Inflammatory macrophage (primary cell): ENCODE measurements at regions not wholly inside any gene's neighbourhood (a gene's known extent, or its start where the extent isn't known, plus 50 kb on each side); places are given as distances from the start of the nearest gene placed in this dataset.
"Not testable (repeated sequence)": the region's sequence is repeated elsewhere in the genome, so short reads cannot be mapped to it uniquely, and the experiment has no call there.

ENCODE experiments used
- DNase-seq, 2 donors: peaks; one replicate each; pipeline ENCODE4 v3.0.0-alpha.2; 2020 to 2022

GRCh38 chr5:91315701-91316100 lies 67.4 kb downstream of the ARRDC3 start:
- DNase-seq = peak in 1 of 2 donors; percentile 23

- DNase-seq = peak; percentile 97
Observed at GRCh38 chr5:91313757-91314673, 69.1 kb downstream of the ARRDC3 start.

- DNase-seq = no peak
Observed at GRCh38 chr5:91312698-91313097, 70.4 kb downstream of the ARRDC3 start.

- DNase-seq = peak; percentile 88
Observed at GRCh38 chr5:91311697-91312501, 71.2 kb downstream of the ARRDC3 start.

GRCh38 chr5:91311168-91311696 lies 71.9 kb downstream of the ARRDC3 start:
- no peak for DNase-seq

GRCh38 chr5:91308157-91308556 lies 75.0 kb downstream of the ARRDC3 start:
- not testable (repeated sequence) for DNase-seq

- DNase-seq = no peak
Observed at GRCh38 chr5:91307048-91307447, 76.1 kb downstream of the ARRDC3 start.

- no peak for DNase-seq
Observed at GRCh38 chr5:91306497-91306896, 76.6 kb downstream of the ARRDC3 start.

- no peak for DNase-seq
Observed at GRCh38 chr5:91305640-91306039, 77.5 kb downstream of the ARRDC3 start.

- not testable (repeated sequence) for DNase-seq
Observed at GRCh38 chr5:91304015-91304414, 79.1 kb downstream of the ARRDC3 start.

GRCh38 chr5:91302958-91303357 lies 80.2 kb downstream of the ARRDC3 start:
- DNase-seq = no peak

GRCh38 chr5:91302305-91302704 lies 80.8 kb downstream of the ARRDC3 start:
- no peak for DNase-seq

- DNase-seq = peak; percentile 89 to 97
Observed at GRCh38 chr5:91301106-91301846, 81.8 kb downstream of the ARRDC3 start.

GRCh38 chr5:91297994-91298393 lies 85.1 kb downstream of the ARRDC3 start:
- no peak for DNase-seq

GRCh38 chr5:91296674-91297143 lies 86.4 kb downstream of the ARRDC3 start:
- no peak for DNase-seq

GRCh38 chr5:91296102-91296501 lies 87.0 kb downstream of the ARRDC3 start:
- DNase-seq = not testable (repeated sequence)

- no peak for DNase-seq
Observed at GRCh38 chr5:91293131-91293530, 90.0 kb downstream of the ARRDC3 start.

GRCh38 chr5:91291628-91292569 lies 91.2 kb downstream of the ARRDC3 start:
- peak; percentile 47 to 66 for DNase-seq

- DNase-seq = no peak
Observed at GRCh38 chr5:91288118-91288916, 94.8 kb downstream of the ARRDC3 start.

- not testable (repeated sequence) for DNase-seq
Observed at GRCh38 chr5:91285062-91285461, 98.1 kb downstream of the ARRDC3 start.
